Breast epithelium (tissue), 3 donors: ENCODE measurements at regions not wholly inside any gene's neighbourhood (a gene's known extent, or its start where the extent isn't known, plus 50 kb on each side); places are given as distances from the start of the nearest gene placed in this dataset.

Experiments used
- CTCF ChIP-seq, 3 donors: fragments of 450-650 bp; IDR thresholded peaks; one replicate each; pipeline ENCODE4 v1.5.1; 2016 to 2017; ENCODE audit warnings: antibody characterized with exemption in 3 of 3, mild to moderate bottlenecking in 3 of 3, moderate library complexity in 3 of 3
- POLR2A ChIP-seq: fragments of 450-650 bp; IDR thresholded peaks from one replicate; pipeline ENCODE4 v1.6.1; 2016; ENCODE audit warnings: antibody characterized with exemption, mild to moderate bottlenecking, moderate library complexity

- TF ChIP-seq CTCF (IDR thresholded peaks at IDR 0.05) (no peak), POLR2A (no peak)
Observed at GRCh38 chr13:63120883-63121282, 1705.2 kb upstream of the PCDH20 start.
